ENCODE measurements at regions not wholly inside any gene's neighbourhood (a gene's known extent, or its start where the extent isn't known, plus 50 kb on each side); places are given as distances from the start of the nearest gene placed in this dataset.

DNA sequence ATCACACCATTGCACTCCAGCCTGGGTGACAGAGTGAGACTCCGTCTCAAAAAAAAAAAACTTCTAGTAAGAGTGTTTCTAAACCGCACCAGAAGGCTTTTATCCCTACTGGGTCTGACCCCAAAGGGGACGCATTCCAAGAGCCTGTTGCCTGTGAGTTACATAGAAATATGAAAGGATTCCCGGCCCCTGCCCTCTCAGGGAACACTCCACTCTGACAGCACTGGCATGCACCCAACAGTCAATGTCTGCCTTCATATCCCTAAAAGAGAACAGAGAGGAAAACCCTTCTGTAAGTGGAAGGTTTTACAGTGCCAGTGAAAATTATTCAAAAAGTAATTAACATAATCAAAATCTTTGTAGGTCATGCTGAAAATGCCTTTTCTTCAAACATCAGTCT is 117.1 kb upstream of the PTPRT start:
- TF ChIP-seq EZH2phosphoT487 (conservative IDR thresholded peaks at IDR 0.05; ENCODE audit: low read length) = no peak
- TF ChIP-seq, protein P1, sequence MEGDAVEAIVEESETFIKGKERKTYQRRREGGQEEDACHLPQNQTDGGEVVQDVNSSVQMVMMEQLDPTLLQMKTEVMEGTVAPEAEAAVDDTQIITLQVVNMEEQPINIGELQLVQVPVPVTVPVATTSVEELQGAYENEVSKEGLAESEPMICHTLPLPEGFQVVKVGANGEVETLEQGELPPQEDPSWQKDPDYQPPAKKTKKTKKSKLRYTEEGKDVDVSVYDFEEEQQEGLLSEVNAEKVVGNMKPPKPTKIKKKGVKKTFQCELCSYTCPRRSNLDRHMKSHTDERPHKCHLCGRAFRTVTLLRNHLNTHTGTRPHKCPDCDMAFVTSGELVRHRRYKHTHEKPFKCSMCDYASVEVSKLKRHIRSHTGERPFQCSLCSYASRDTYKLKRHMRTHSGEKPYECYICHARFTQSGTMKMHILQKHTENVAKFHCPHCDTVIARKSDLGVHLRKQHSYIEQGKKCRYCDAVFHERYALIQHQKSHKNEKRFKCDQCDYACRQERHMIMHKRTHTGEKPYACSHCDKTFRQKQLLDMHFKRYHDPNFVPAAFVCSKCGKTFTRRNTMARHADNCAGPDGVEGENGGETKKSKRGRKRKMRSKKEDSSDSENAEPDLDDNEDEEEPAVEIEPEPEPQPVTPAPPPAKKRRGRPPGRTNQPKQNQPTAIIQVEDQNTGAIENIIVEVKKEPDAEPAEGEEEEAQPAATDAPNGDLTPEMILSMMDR (IDR thresholded peaks at IDR 0.05; ENCODE audit: insufficient read depth, low read length, poor library complexity, severe bottlenecking) = no peak
